Nephron (organoid): ENCODE measurements at regions not wholly inside any gene's neighbourhood (a gene's known extent, or its start where the extent isn't known, plus 50 kb on each side); places are given as distances from the start of the nearest gene placed in this dataset.

Experiments
- H3K27ac Mint-ChIP-seq, 3 experiments: 2 replicates each; pipeline ENCODE4 v1.8.0; 2020; ENCODE audit warnings: mixed read lengths in 3 of 3, mild to moderate bottlenecking in 2 of 3, moderate library complexity in 1 of 3
- H3K27me3 Mint-ChIP-seq: 2 replicates; pipeline ENCODE4 v1.8.0; 2021; ENCODE audit warnings: low read depth, mild to moderate bottlenecking, moderate library complexity, mixed read lengths
- H3K36me3 Mint-ChIP-seq: 2 replicates; pipeline ENCODE4 v1.8.0; 2020; ENCODE audit warnings: low read depth, mixed read lengths
- H3K4me1 Mint-ChIP-seq: 2 replicates; pipeline ENCODE4 v1.8.0; 2020; ENCODE audit warnings: mixed read lengths
- H3K4me3 Mint-ChIP-seq, 3 experiments: 2 replicates each; pipeline ENCODE4 v1.8.0; 2020; ENCODE audit warnings: mild to moderate bottlenecking in 3 of 3, mixed read lengths in 3 of 3, moderate library complexity in 2 of 3
- H3K9me3 Mint-ChIP-seq: 2 replicates; pipeline ENCODE4 v1.8.0; 2020; ENCODE audit warnings: mixed read lengths
- CTCF ChIP-seq, 3 experiments: fragments of 200-600 bp; sonication (generic); IDR thresholded peaks; one replicate each; pipeline ENCODE4 v1.5.0; 2021; ENCODE audit warnings: antibody characterized with exemption in 3 of 3; ENCODE audit not compliant: unreplicated experiment in 3 of 3

GRCh38 chr4:60216752-60217151 lies 983.4 kb upstream of the ADGRL3 start:
- TF ChIP-seq CTCF (IDR thresholded peaks at IDR 0.05; ENCODE audit: unreplicated experiment in 3 of 3), result no peak
- no peak overlapping the region for H3K4me3 Mint-ChIP-seq
- H3K9me3 Mint-ChIP-seq, result no peaks in the 10 kb centered on the region
- H3K4me1 Mint-ChIP-seq, result no peaks in the 10 kb centered on the region
- no peaks in the 10 kb centered on the region for H3K36me3 Mint-ChIP-seq
- no peak overlapping the region for H3K27ac Mint-ChIP-seq
- no peaks in the 10 kb centered on the region for H3K27me3 Mint-ChIP-seq

- Mint-ChIP-seq H3K9me3 (no peaks in the 10 kb centered on the region), H3K4me1 (no peaks in the 10 kb centered on the region), H3K36me3 (no peaks in the 10 kb centered on the region), H3K4me3 (no peak overlapping the region), H3K27ac (no peak overlapping the region), H3K27me3 (no peaks in the 10 kb centered on the region)
- no peak for TF ChIP-seq CTCF (IDR thresholded peaks at IDR 0.05; ENCODE audit: unreplicated experiment in 3 of 3)
Measured at GRCh38 chr4:60221866-60222265, 978.3 kb upstream of the ADGRL3 start.

- Mint-ChIP-seq H3K27ac (no peak overlapping the region), H3K4me3 (no peak overlapping the region), H3K9me3 (peaks cover 3% of the 10 kb centered on the region), H3K36me3 (no peaks in the 10 kb centered on the region), H3K4me1 (no peaks in the 10 kb centered on the region), H3K27me3 (no peaks in the 10 kb centered on the region)
- TF ChIP-seq CTCF (IDR thresholded peaks at IDR 0.05; ENCODE audit: unreplicated experiment in 3 of 3), result no peak
Measured at GRCh38 chr4:60223208-60223923, 976.8 kb upstream of the ADGRL3 start.

- TF ChIP-seq CTCF (IDR thresholded peaks at IDR 0.05; ENCODE audit: unreplicated experiment in 3 of 3), result no peak
- no peak overlapping the region for H3K4me3 Mint-ChIP-seq
- peaks cover 12% of the 10 kb centered on the region for H3K4me1 Mint-ChIP-seq
- peak overlapping the region in 2 of 3 experiments; percentile 64 to 79 for H3K27ac Mint-ChIP-seq
- no peaks in the 10 kb centered on the region for H3K27me3 Mint-ChIP-seq
- H3K9me3 Mint-ChIP-seq, result no peaks in the 10 kb centered on the region
- no peaks in the 10 kb centered on the region for H3K36me3 Mint-ChIP-seq
Measured at GRCh38 chr4:60241866-60242265, 958.3 kb upstream of the ADGRL3 start.

GRCh38 chr4:60249784-60250183 lies 950.3 kb upstream of the ADGRL3 start:
- H3K27ac Mint-ChIP-seq, result no peak overlapping the region
- H3K36me3 Mint-ChIP-seq, result no peaks in the 10 kb centered on the region
- no peak overlapping the region for H3K4me3 Mint-ChIP-seq
- TF ChIP-seq CTCF (IDR thresholded peaks at IDR 0.05; ENCODE audit: unreplicated experiment in 3 of 3), result no peak
- H3K9me3 Mint-ChIP-seq, result no peaks in the 10 kb centered on the region
- H3K27me3 Mint-ChIP-seq, result no peaks in the 10 kb centered on the region
- no peaks in the 10 kb centered on the region for H3K4me1 Mint-ChIP-seq

GRCh38 chr4:60250657-60251056 lies 949.5 kb upstream of the ADGRL3 start:
- Mint-ChIP-seq H3K27me3 (no peaks in the 10 kb centered on the region), H3K27ac (no peak overlapping the region), H3K4me1 (no peaks in the 10 kb centered on the region), H3K4me3 (no peak overlapping the region), H3K36me3 (no peaks in the 10 kb centered on the region), H3K9me3 (no peaks in the 10 kb centered on the region)
- no peak for TF ChIP-seq CTCF (IDR thresholded peaks at IDR 0.05; ENCODE audit: unreplicated experiment in 3 of 3)
